ENCODE measurements at regions not wholly inside any gene's neighbourhood (a gene's known extent, or its start where the extent isn't known, plus 50 kb on each side); places are given as distances from the start of the nearest gene placed in this dataset.

DNA sequence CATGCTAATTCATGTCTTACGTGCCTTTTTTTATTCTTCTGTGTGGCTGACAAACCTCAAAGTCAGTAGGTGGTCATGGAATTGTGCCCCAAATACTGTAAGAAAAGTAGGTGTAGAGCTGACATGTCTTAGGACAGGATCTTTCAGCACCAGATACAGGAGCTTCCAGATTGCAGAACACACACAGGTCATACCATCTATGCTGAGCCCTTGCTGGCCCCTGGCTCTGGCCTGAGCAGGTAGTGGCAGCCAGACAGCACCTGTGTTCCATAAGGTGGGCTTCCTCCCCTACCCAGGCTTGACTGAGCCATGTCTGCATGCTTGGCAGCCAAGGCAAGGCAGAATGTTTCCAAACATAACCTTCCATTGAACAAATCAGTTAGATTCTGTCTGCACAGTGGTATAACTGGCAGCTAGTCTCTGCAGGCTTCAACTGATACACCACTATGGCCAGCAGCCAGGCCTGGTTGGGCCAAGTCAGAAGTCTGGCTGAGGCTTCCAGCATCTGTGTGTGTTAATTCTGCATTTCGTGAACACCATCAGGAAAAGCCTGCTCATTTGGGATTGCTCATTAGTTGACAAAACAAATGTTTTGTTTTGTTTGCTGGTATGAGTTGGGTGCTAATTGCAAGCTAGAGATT, 366.5 kb downstream of the FOXA2 start (continued):
- TF ChIP-seq, protein P1, sequence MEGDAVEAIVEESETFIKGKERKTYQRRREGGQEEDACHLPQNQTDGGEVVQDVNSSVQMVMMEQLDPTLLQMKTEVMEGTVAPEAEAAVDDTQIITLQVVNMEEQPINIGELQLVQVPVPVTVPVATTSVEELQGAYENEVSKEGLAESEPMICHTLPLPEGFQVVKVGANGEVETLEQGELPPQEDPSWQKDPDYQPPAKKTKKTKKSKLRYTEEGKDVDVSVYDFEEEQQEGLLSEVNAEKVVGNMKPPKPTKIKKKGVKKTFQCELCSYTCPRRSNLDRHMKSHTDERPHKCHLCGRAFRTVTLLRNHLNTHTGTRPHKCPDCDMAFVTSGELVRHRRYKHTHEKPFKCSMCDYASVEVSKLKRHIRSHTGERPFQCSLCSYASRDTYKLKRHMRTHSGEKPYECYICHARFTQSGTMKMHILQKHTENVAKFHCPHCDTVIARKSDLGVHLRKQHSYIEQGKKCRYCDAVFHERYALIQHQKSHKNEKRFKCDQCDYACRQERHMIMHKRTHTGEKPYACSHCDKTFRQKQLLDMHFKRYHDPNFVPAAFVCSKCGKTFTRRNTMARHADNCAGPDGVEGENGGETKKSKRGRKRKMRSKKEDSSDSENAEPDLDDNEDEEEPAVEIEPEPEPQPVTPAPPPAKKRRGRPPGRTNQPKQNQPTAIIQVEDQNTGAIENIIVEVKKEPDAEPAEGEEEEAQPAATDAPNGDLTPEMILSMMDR (IDR thresholded peaks at IDR 0.05 in 2 of 3, conservative IDR thresholded peaks at IDR 0.05 in 1 of 3; ENCODE audit: insufficient read depth in 2 of 3, low read depth in 1 of 3, low read length in 3 of 3), result no peak
- TF ChIP-seq, protein P2, sequence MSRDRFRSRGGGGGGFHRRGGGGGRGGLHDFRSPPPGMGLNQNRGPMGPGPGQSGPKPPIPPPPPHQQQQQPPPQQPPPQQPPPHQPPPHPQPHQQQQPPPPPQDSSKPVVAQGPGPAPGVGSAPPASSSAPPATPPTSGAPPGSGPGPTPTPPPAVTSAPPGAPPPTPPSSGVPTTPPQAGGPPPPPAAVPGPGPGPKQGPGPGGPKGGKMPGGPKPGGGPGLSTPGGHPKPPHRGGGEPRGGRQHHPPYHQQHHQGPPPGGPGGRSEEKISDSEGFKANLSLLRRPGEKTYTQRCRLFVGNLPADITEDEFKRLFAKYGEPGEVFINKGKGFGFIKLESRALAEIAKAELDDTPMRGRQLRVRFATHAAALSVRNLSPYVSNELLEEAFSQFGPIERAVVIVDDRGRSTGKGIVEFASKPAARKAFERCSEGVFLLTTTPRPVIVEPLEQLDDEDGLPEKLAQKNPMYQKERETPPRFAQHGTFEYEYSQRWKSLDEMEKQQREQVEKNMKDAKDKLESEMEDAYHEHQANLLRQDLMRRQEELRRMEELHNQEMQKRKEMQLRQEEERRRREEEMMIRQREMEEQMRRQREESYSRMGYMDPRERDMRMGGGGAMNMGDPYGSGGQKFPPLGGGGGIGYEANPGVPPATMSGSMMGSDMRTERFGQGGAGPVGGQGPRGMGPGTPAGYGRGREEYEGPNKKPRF (IDR thresholded peaks at IDR 0.05; ENCODE audit: low read depth, low read length), result no peak
- TF ChIP-seq ARHGAP35 (IDR thresholded peaks at IDR 0.05; ENCODE audit: partially characterized antibody) (no peak), ZNF766 (CRISPR knock-in tag; conservative IDR thresholded peaks at IDR 0.05) (no peak), ZNF408 (CRISPR knock-in tag; IDR thresholded peaks at IDR 0.05; ENCODE audit: low read depth) (no peak)

DNA sequence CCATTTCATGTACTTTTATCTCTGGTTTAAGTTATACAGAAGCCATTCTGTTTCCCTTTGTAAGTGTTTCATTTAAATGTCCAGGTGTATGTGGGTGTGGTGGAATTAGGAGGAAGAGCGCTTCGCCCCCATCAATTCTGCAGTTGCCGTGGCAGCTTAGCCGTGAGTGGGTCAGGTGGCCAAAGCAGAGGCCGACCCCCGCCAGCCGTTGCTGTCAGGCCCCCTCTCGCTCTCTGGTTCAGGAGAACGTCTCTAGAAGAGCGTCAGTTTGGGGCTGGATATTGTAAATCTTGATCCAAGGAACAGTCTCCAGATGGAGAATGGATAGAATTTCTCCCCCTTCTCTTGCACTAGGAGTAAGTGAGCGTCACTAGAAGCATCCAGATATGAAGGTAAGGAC, 367.4 kb downstream of the FOXA2 start:
- in situ Hi-C loops (cut with MboI), result no loop called here
- POLR2A ChIA-PET, result no interaction called here
- FAIRE-seq, result no peak

More for the DNA sequence above, 367.4 kb downstream of the FOXA2 start:
- no peaks in the 10 kb centered on the region for H3K36me3 ChIP-seq (ENCODE audit: control insufficient read depth, insufficient read depth, low read length)
- H3K4me3 ChIP-seq, result no peak overlapping the region
- H3K27me3 ChIP-seq (ENCODE audit: control insufficient read depth in 2 of 2, insufficient read depth in 2 of 2, low read length in 2 of 2), result no peaks in the 10 kb centered on the region
- intact Hi-C loops (cut with micrococcal nuclease), result no loop called here
- TF ChIP-seq, protein P3, sequence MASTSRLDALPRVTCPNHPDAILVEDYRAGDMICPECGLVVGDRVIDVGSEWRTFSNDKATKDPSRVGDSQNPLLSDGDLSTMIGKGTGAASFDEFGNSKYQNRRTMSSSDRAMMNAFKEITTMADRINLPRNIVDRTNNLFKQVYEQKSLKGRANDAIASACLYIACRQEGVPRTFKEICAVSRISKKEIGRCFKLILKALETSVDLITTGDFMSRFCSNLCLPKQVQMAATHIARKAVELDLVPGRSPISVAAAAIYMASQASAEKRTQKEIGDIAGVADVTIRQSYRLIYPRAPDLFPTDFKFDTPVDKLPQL (IDR thresholded peaks at IDR 0.05; ENCODE audit: extremely low read depth, insufficient read length), result no peak
- TF ChIP-seq STAG1 (CRISPR knock-in tag; IDR thresholded peaks at IDR 0.05; ENCODE audit: borderline replicate concordance), result no peak
- no peak for TF ChIP-seq NFXL1 (CRISPR knock-in tag; IDR thresholded peaks at IDR 0.05)
- no peak for TF ChIP-seq ADNP (tag; IDR thresholded peaks at IDR 0.05)
- no peak for TF ChIP-seq PHB2 (IDR thresholded peaks at IDR 0.05; ENCODE audit: low read depth)
- no peaks in the 10 kb centered on the region for H3K79me2 ChIP-seq (ENCODE audit: control insufficient read depth, insufficient read depth, low read length)
- no peak for DNase-seq (ENCODE audit: extremely low read depth in 1 of 4, low spot score in 3 of 4)
- no peak overlapping the region for H3K9ac ChIP-seq (ENCODE audit: insufficient read depth in 1 of 2, low read depth in 2 of 2, low read length in 2 of 2)
- H3K4me2 ChIP-seq (ENCODE audit: insufficient read depth, low read length), result no peak overlapping the region
- no peaks in the 10 kb centered on the region for H3K9me3 ChIP-seq (replicated peaks; ENCODE audit: control insufficient read depth, insufficient read depth, low read depth, low read length)
- 0% methylated on average over 11 of the region's 11 CpGs for WGBS (ENCODE audit: insufficient coverage, low coverage, missing lambda C conversion rate)
- H4K20me1 ChIP-seq (replicated peaks; ENCODE audit: control insufficient read depth, insufficient read depth, low read length), result no peaks in the 10 kb centered on the region
- no peaks in the 10 kb centered on the region for H3K9me1 ChIP-seq (ENCODE audit: control insufficient read depth, insufficient read depth, low read length)
- H3K4me1 ChIP-seq (replicated peaks in 1 of 2; ENCODE audit: control insufficient read depth in 2 of 2, insufficient read depth in 2 of 2, low read length in 2 of 2), result no peaks in the 10 kb centered on the region
- no peak overlapping the region for H3K27ac ChIP-seq (ENCODE audit: extremely low read depth, low read depth, low read length)
- CTCF ChIA-PET (ENCODE audit: low intra/inter-chr PET ratio), result no interaction called here
- BruUV-seq (replicated peaks), result no TSS peak
- H2AFZ ChIP-seq (ENCODE audit: low read depth, low read length), result no peak overlapping the region
- no peak for ATAC-seq

All from K562 (cell line).